K562 (cell line): ENCODE measurements at regions not wholly inside any gene's neighbourhood (a gene's known extent, or its start where the extent isn't known, plus 50 kb on each side); places are given as distances from the start of the nearest gene placed in this dataset.

Experiments used
- CHD2 ChIP-seq: IDR thresholded peaks from 2 replicates; pipeline ENCODE4 v1.6.1; 2011; ENCODE audit warnings: low read depth, low read length
- IRF9 ChIP-seq: fragments of 450-650 bp; IDR thresholded peaks from 2 replicates; pipeline ENCODE4 v1.6.1; 2016; ENCODE audit warnings: missing biosample characterization, missing genetic modification characterization
- NFIC ChIP-seq: fragments of 450-650 bp; IDR thresholded peaks from 2 replicates; pipeline ENCODE4 v1.6.1; 2017; ENCODE audit warnings: mild to moderate bottlenecking, inconsistent platforms
- PTBP1 ChIP-seq: fragments of 200-400 bp; formaldehyde crosslinking; IDR thresholded peaks from 2 replicates; pipeline ENCODE4 v1.6.1; 2017; ENCODE audit warnings: low read depth, low read length
- RBM15 ChIP-seq: fragments of 200-400 bp; formaldehyde crosslinking; IDR thresholded peaks from 2 replicates; pipeline ENCODE4 v1.6.1; 2018; ENCODE audit warnings: mild to moderate bottlenecking, low read length, moderate library complexity; ENCODE audit not compliant: insufficient read depth
- ZBTB40 ChIP-seq, 2 experiments: fragments of 450-650 bp in 1 of 2; sonication (generic) in 1 of 2; formaldehyde crosslinking in 1 of 2; IDR thresholded peaks; 2 replicates each; pipeline versions ENCODE4 v1.7.1 to v1.9.0; 2016 to 2022; ENCODE audit warnings: inconsistent platforms in 1 of 2, mild to moderate bottlenecking in 1 of 2, missing genetic modification reagents in 1 of 2
- ZNF584 ChIP-seq: fragments of 200-800 bp; sonication (Bioruptor generic); IDR thresholded peaks from 2 replicates; pipeline ENCODE4 v1.6.1; 2016; ENCODE audit warnings: low read depth, mild to moderate bottlenecking, missing genetic modification characterization, missing compliant biosample characterization
- ZNF589 ChIP-seq: fragments of 200-800 bp; sonication (Bioruptor generic); IDR thresholded peaks from 2 replicates; pipeline ENCODE4 v1.6.1; 2016; ENCODE audit warnings: low read depth, missing genetic modification characterization, missing compliant biosample characterization
- TF ChIP-seq, protein P1 (sequence below): fragments of 450-650 bp; conservative IDR thresholded peaks from 2 replicates; pipeline ENCODE4 v1.6.1; 2016; ENCODE audit warnings: missing genetic modification characterization, low read depth, mild to moderate bottlenecking, missing compliant biosample characterization, moderate library complexity

- no peak for TF ChIP-seq ZBTB40 (IDR thresholded peaks at IDR 0.05)
- no peak for TF ChIP-seq ZBTB40 (CRISPR knock-in tag; IDR thresholded peaks at IDR 0.05)
- TF ChIP-seq PTBP1: no peak
- TF ChIP-seq CHD2: no peak
- TF ChIP-seq, protein P1, sequence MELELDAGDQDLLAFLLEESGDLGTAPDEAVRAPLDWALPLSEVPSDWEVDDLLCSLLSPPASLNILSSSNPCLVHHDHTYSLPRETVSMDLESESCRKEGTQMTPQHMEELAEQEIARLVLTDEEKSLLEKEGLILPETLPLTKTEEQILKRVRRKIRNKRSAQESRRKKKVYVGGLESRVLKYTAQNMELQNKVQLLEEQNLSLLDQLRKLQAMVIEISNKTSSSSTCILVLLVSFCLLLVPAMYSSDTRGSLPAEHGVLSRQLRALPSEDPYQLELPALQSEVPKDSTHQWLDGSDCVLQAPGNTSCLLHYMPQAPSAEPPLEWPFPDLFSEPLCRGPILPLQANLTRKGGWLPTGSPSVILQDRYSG: no peak
- no peak for TF ChIP-seq IRF9 (tag)
- no peak for TF ChIP-seq ZNF584 (CRISPR knock-in tag)
- TF ChIP-seq RBM15: no peak
- TF ChIP-seq ZNF589: no peak
- TF ChIP-seq NFIC: no peak
- TF ChIP-seq, all 486 proteins: peak for 0
These were observed 103.7 kb downstream of the SKIDA1 start (continued) for GRCh38 chr10:21421794-21422193.
